Breast epithelium (tissue), 3 donors: ENCODE measurements at regions not wholly inside any gene's neighbourhood (a gene's known extent, or its start where the extent isn't known, plus 50 kb on each side); places are given as distances from the start of the nearest gene placed in this dataset.

ENCODE experiments used
- CTCF ChIP-seq, 3 donors: fragments of 450-650 bp; IDR thresholded peaks; one replicate each; pipeline ENCODE4 v1.5.1; 2016 to 2017; ENCODE audit warnings: antibody characterized with exemption in 3 of 3, mild to moderate bottlenecking in 3 of 3, moderate library complexity in 3 of 3
- POLR2A ChIP-seq: fragments of 450-650 bp; IDR thresholded peaks from one replicate; pipeline ENCODE4 v1.6.1; 2016; ENCODE audit warnings: antibody characterized with exemption, mild to moderate bottlenecking, moderate library complexity
- POLR2AphosphoS5 ChIP-seq, 3 donors: sonication (generic); formaldehyde crosslinking; IDR thresholded peaks; one replicate each; pipeline ENCODE4 v1.6.1; 2017; ENCODE audit warnings: antibody characterized with exemption in 3 of 3

- TF ChIP-seq CTCF (IDR thresholded peaks at IDR 0.05) (no peak), POLR2A (no peak), POLR2AphosphoS5 (IDR thresholded peaks at IDR 0.05) (no peak)
Observed at GRCh38 chr9:12204512-12204911, 488.7 kb upstream of the TYRP1 start.
